Ascending aorta (tissue), 2 donors: ENCODE measurements at regions not wholly inside any gene's neighbourhood (a gene's known extent, or its start where the extent isn't known, plus 50 kb on each side); places are given as distances from the start of the nearest gene placed in this dataset.

ENCODE experiments used
- DNase-seq, 2 donors: peaks; one replicate each; pipeline ENCODE4 v3.0.0-alpha.2; 2019; ENCODE audit warnings: low spot score in 2 of 2
- H3K27ac ChIP-seq, 2 donors: fragments of 200-600 bp; sonication (generic); one replicate each; pipeline ENCODE4 v1.5.1; 2016 to 2017; ENCODE audit warnings: mild to moderate bottlenecking in 1 of 2
- H3K27me3 ChIP-seq: fragments of 200-600 bp; sonication (generic); one replicate; pipeline ENCODE4 v1.5.1; 2017
- H3K36me3 ChIP-seq, 2 donors: fragments of 200-600 bp; sonication (generic); one replicate each; pipeline ENCODE4 v1.5.1; 2016
- H3K4me1 ChIP-seq, 2 donors: fragments of 200-600 bp; sonication (generic); one replicate each; pipeline ENCODE4 v1.5.1; 2016 to 2017; ENCODE audit warnings: mild to moderate bottlenecking in 1 of 2
- H3K4me3 ChIP-seq, 2 donors: fragments of 200-600 bp; sonication (generic); one replicate each; pipeline ENCODE4 v1.5.1; 2016 to 2017; ENCODE audit warnings: mild to moderate bottlenecking in 1 of 2
- H3K9me3 ChIP-seq, 2 donors: fragments of 200-600 bp; sonication (generic); one replicate each; pipeline ENCODE4 v1.5.1; 2016
- CTCF ChIP-seq, 3 experiments: fragments of 200-600 bp in 2 of 3; fragments of 450-650 bp in 1 of 3; sonication (generic) in 2 of 3; IDR thresholded peaks; one replicate each; pipeline ENCODE4 v1.5.1; 2016 to 2019; ENCODE audit warnings: antibody characterized with exemption in 3 of 3, mild to moderate bottlenecking in 1 of 3, moderate library complexity in 1 of 3
- intact Hi-C: fragments of 100-400 bp; cut with DNase I; formaldehyde crosslinking; loops from one replicate; pipeline ENCODE4 v1.15.1; 2023

GRCh38 chr14:80388980-80389711, 177.8 kb upstream of the DIO2 start:
- no peaks in the 10 kb centered on the region for H3K27me3 ChIP-seq
- no peaks in the 10 kb centered on the region for H3K36me3 ChIP-seq
- no peaks in the 10 kb centered on the region for H3K4me1 ChIP-seq
- intact Hi-C loops: no loop called here
- H3K27ac ChIP-seq: no peak overlapping the region
- no peak overlapping the region for H3K4me3 ChIP-seq
- DNase-seq: no peak
- H3K9me3 ChIP-seq: no peaks in the 10 kb centered on the region
- TF ChIP-seq CTCF (IDR thresholded peaks at IDR 0.05): no peak

- Histone ChIP-seq H3K4me1 (no peaks in the 10 kb centered on the region), H3K36me3 (no peaks in the 10 kb centered on the region), H3K27me3 (no peaks in the 10 kb centered on the region), H3K9me3 (no peaks in the 10 kb centered on the region), H3K4me3 (no peak overlapping the region), H3K27ac (no peak overlapping the region)
- no peak for TF ChIP-seq CTCF (IDR thresholded peaks at IDR 0.05)
- intact Hi-C loops: no loop called here
- DNase-seq: no peak
These were observed 176.3 kb upstream of the DIO2 start for GRCh38 chr14:80387563-80387981.

- no peak for TF ChIP-seq CTCF (IDR thresholded peaks at IDR 0.05)
- intact Hi-C loops: no loop called here
- H3K4me3 ChIP-seq: no peak overlapping the region
- no peaks in the 10 kb centered on the region for H3K27me3 ChIP-seq
- DNase-seq: no peak
- H3K4me1 ChIP-seq: no peaks in the 10 kb centered on the region
- no peaks in the 10 kb centered on the region for H3K36me3 ChIP-seq
- H3K9me3 ChIP-seq: no peaks in the 10 kb centered on the region
- no peak overlapping the region for H3K27ac ChIP-seq
These were observed 174.0 kb upstream of the DIO2 start for GRCh38 chr14:80385336-80385735.

- H3K9me3 ChIP-seq: no peaks in the 10 kb centered on the region
- H3K27ac ChIP-seq: no peak overlapping the region
- TF ChIP-seq CTCF (IDR thresholded peaks at IDR 0.05): no peak
- intact Hi-C loops: no loop called here
- no peak overlapping the region for H3K4me3 ChIP-seq
- no peaks in the 10 kb centered on the region for H3K4me1 ChIP-seq
- DNase-seq: no peak
- no peaks in the 10 kb centered on the region for H3K36me3 ChIP-seq
- H3K27me3 ChIP-seq: no peaks in the 10 kb centered on the region
These were observed 171.9 kb upstream of the DIO2 start for GRCh38 chr14:80383223-80383622.

- Histone ChIP-seq H3K9me3 (no peaks in the 10 kb centered on the region), H3K4me3 (no peak overlapping the region), H3K36me3 (no peaks in the 10 kb centered on the region), H3K4me1 (no peaks in the 10 kb centered on the region), H3K27ac (no peak overlapping the region), H3K27me3 (no peaks in the 10 kb centered on the region)
- TF ChIP-seq CTCF (IDR thresholded peaks at IDR 0.05): no peak
- intact Hi-C loops: no loop called here
- no peak for DNase-seq
These were observed 170.6 kb upstream of the DIO2 start for GRCh38 chr14:80381807-80382363.
